Middle frontal gyrus (tissue), 1 donor: ENCODE measurements at regions not wholly inside any gene's neighbourhood (a gene's known extent, or its start where the extent isn't known, plus 50 kb on each side); places are given as distances from the start of the nearest gene placed in this dataset.

Experiments used
- DNase-seq: peaks from one replicate; pipeline ENCODE4 v3.0.0-alpha.2; 2015; ENCODE audit warnings: low spot score; ENCODE audit errors: extremely low spot score

GRCh38 chr1:199724049-199724448 lies 303.5 kb upstream of the NR5A2 start:
- DNase-seq = no peak

GRCh38 chr1:199725002-199725565 lies 302.4 kb upstream of the NR5A2 start:
- no peak for DNase-seq

DNA sequence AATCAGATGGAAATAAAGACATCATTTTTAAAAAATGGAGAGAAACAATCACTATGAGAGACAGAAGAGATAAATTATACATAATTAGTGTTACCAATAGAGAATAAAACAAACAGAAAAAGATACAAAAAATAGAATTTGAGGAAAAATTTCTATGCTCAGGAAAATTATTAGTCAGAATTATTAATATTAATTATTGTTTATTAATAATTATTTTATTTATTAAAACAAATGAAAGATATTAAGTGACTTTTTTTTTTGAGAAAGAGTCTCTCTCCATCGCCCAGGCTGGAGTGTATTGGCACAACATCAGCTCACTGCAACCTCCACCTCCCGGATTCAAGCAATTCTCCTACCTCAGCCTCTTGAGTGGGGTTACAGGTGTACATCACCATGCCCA lies 299.8 kb upstream of the NR5A2 start:
- DNase-seq = no peak

DNA sequence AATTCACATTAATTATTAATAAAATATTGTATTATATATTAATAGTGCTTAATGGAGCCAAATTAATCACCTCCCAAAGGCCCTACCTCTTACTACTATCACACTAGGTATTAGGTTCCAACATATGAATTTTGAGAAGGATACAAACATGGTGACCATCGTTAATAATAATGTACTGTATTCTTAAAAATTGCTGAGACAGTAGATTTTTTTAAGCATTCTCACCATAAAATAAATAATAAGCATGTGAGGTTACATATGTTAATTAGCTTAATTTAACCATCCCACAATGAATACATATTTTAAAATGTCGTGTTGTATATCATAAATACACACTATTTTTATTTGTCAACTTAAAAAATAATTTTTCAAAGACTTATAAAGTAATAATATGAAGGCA lies 299.2 kb upstream of the NR5A2 start:
- no peak for DNase-seq

- DNase-seq = no peak
Observed at GRCh38 chr1:199733125-199733524, 294.4 kb upstream of the NR5A2 start.

DNA sequence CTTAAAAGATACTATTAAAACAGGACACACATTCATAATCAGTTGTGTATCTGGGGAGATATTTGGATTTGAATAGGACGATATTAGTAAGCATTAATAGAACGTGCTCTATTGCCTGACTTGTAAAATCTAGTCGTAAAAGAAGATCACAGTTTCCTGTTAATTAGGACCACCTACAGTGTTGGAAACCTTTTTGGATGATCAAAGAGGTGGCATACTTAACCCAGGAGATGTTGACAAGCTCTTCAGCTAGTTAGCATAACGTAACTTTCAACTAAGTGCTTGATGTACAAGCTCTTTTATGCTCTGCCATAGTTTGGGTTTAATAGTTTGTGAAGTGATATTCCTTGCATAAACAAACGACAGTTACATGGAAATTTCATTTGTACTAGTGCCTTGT lies 293.3 kb upstream of the NR5A2 start:
- no peak for DNase-seq

GRCh38 chr1:199735660-199736059 lies 291.9 kb upstream of the NR5A2 start:
- DNase-seq = no peak

DNA sequence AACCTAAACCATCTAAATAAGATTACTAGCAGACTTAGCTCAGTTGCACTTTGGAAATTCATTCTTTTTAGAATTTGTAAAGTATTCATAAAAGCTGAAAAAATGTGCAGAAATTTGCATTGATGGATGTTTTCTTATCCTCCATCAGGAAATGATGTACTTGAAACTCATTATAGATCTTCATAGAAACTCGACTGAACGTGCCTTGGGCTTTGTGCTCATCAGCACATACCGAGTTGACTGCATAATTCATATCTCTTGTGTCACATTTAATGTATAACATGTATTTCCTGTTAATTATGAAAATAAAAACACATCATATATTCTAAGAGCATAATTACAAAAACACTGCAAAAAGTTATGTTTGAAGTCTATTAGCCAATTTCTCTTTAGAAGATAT lies 290.9 kb upstream of the NR5A2 start:
- no peak for DNase-seq

GRCh38 chr1:199741586-199741985 lies 285.9 kb upstream of the NR5A2 start:
- no peak for DNase-seq

- DNase-seq = no peak
Observed at GRCh38 chr1:199742547-199742946, 285.0 kb upstream of the NR5A2 start.

DNA sequence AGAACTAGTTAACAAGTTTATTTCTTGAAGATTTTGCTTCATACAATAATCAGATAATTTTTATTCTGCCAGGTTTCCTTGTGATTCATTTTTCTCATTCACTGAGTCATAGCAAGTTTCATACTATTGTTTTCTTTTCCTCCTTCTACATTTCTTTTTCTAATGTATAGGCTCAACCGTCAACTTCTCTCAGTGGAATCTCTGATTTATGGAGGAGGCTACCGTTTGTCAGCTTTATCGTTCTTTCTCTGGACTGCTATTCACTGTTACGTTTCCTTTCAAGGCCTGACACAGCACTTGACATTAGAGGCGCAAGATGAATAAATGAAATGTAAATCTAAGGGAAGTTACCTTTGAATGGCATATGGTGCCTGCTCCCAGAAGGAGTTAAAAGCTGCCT lies 284.3 kb upstream of the NR5A2 start:
- no peak for DNase-seq

- no peak for DNase-seq
Observed at GRCh38 chr1:199746666-199747384, 280.7 kb upstream of the NR5A2 start.

DNA sequence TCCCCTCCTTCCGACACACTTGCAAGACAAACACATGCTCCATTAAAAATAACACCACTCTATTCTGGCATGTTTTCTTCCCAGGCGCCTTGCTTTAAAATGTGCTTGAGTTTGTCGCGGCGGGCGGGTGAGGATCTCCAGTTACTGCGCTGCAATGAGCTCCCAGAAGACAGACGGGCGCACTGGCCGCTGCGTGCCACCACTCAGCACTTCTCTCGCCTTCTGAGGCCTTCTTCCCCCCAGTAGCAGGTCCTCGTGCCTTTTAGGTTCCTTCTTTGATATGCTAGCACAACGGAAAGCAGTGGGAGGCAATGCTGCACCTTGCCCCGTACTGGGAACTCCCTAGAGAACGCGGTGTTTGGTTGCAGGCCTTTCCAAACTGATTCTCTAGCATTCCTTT lies 279.5 kb upstream of the NR5A2 start:
- DNase-seq = no peak

- DNase-seq = no peak
Observed at GRCh38 chr1:199751506-199751905, 276.0 kb upstream of the NR5A2 start.

DNA sequence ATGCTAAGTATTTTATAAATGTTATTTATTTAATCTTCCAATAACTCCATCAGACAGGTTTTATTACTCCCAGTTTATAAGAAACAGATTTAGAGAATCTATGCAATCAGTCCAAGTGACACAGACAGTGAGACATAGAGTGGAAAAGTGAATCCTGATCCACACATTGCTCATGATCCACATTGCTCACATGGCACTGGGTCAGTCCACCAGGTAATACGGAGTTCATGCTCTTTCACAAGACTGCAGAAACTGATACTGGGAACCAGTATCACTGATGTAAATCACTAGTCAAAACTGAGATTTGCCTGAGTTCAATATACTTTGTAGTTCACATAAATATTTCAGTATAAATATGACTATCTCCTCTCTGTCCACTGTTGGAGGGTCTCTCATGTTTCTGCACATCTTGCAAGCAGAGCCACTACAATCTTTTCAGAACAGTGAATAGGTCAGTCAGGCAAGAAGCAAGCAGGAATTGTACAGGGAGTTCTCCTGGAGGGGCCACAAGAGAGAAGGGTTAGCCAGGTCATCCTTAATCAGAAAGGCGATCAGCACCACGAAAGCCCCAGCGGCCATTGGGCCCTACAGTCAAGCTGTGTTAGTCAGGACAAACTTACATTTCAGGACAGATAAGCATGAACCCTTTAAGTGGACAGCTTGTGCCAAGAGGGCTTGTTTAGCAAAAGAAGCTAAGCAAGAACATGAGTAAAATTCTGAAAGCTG lies 275.4 kb upstream of the NR5A2 start:
- no peak for DNase-seq

DNA sequence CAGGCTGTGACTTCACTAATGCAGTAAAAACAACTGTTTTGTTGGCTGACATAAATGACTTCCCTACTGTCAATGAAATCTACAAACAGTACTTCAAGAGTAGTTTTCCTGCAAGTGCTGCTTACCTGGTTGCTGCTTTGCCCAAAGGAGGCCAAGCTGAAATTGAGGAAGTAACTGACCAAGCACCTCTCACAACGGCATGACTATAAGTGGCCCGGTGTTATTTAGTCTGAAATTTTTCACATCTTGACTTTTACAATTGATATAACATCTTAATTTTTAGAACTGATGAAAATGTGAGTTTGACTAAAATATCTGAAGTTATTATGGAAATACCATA lies 274.9 kb upstream of the NR5A2 start:
- no peak for DNase-seq

- no peak for DNase-seq
Observed at GRCh38 chr1:199753513-199753912, 274.0 kb upstream of the NR5A2 start.

- DNase-seq = no peak
Observed at GRCh38 chr1:199756066-199756465, 271.4 kb upstream of the NR5A2 start.

DNA sequence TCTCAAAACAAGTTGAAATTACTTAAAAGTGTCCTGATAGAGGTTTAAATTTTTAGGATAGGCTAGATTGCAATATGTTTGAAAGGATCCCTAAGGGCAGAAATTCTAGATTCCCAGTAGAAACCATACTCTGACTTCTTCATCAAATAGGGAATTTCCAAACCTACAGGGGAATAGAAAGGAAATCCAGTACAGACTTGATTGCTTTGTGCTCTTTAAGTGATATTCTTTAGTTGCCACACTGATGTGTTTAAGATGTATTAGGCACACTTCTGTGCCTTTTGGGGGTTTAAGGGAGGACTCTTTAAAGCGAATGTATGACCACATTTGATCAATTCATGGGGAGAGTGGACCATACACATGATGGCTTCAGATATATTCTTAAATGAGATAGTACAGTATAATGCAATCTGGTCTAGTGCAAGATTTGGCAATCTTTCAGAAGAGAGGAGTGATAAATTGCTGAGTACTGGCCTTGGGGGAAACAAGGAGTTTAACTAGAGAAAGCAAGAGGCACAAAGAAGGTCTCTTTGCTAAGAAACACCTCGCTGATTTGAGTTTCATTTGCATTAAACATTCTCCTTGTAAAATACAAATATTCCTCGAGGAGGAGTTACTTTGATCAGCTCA lies 268.8 kb upstream of the NR5A2 start:
- no peak for DNase-seq

GRCh38 chr1:199759268-199759730 lies 268.2 kb upstream of the NR5A2 start:
- no peak for DNase-seq

- no peak for DNase-seq
Observed at GRCh38 chr1:199762572-199762971, 264.9 kb upstream of the NR5A2 start.

DNA sequence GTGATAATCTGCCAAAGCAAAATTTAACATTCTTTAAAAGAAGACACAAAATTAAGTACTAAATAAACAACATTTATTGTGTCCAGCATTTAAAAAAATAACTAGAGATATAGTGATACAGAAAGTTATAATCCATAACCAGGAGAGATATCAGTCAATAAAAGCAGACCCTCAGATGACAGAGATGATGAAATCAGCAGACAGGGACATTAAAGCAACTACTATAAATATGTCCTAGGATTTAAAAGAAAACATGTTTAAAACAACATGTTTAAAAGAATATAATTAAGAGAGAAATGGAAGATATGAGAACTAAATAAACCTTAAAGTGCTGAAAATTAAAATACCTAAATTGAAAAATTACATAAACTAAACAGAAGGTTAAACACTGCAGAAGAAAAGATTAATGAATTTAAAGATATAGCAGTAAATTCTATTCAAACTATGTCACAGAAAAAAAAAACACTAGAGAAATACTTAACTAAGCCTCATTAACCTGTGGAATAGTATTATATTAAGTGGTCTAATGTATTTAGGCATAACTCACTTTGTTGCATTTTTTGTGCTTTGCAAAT lies 261.2 kb upstream of the NR5A2 start:
- no peak for DNase-seq
